ENCODE measurements at regions not wholly inside any gene's neighbourhood (a gene's known extent, or its start where the extent isn't known, plus 50 kb on each side); places are given as distances from the start of the nearest gene placed in this dataset.

GRCh38 chr1:8163039-8163438 lies 136.9 kb upstream of the ERRFI1 start:
- TF ChIP-seq Cebpa-rat (IDR thresholded peaks at IDR 0.05): no peak
- Histone ChIP-seq H3K27ac (no peak overlapping the region), H4K20me1 (no peaks in the 10 kb centered on the region), H3K27me3 (no peaks in the 10 kb centered on the region), H3K4me1 (no peaks in the 10 kb centered on the region), H3K4me3 (no peak overlapping the region), H3K4me2 (no peak overlapping the region), H3K9ac (no peak overlapping the region), H3K36me3 (no peaks in the 10 kb centered on the region), H3K9me3 (peaks cover 5% of the 10 kb centered on the region; the same call in 1 of the 2 replicates)

GRCh38 chr1:8162168-8162567 lies 136.1 kb upstream of the ERRFI1 start:
- Histone ChIP-seq H3K4me1 (no peaks in the 10 kb centered on the region), H3K36me3 (no peaks in the 10 kb centered on the region), H3K4me2 (no peak overlapping the region), H3K27ac (no peak overlapping the region), H4K20me1 (no peaks in the 10 kb centered on the region), H3K9me3 (peaks cover 5% of the 10 kb centered on the region; the same call in 1 of the 2 replicates), H3K27me3 (no peaks in the 10 kb centered on the region), H3K4me3 (no peak overlapping the region), H3K9ac (no peak overlapping the region)
- no peak for TF ChIP-seq Cebpa-rat (IDR thresholded peaks at IDR 0.05)

GRCh38 chr1:8161546-8162105 lies 135.5 kb upstream of the ERRFI1 start:
- Histone ChIP-seq H3K4me3 (no peak overlapping the region), H3K9ac (no peak overlapping the region), H3K27me3 (no peaks in the 10 kb centered on the region), H3K27ac (no peak overlapping the region), H4K20me1 (no peaks in the 10 kb centered on the region), H3K36me3 (no peaks in the 10 kb centered on the region), H3K9me3 (peaks cover 8% of the 10 kb centered on the region; the same call in 1 of the 2 replicates), H3K4me2 (no peak overlapping the region), H3K4me1 (no peaks in the 10 kb centered on the region)
- no peak for TF ChIP-seq Cebpa-rat (IDR thresholded peaks at IDR 0.05)

- H3K4me2 ChIP-seq: no peak overlapping the region
- H3K9me3 ChIP-seq: peaks cover 8% of the 10 kb centered on the region; the same call in 1 of the 2 replicates
Measured at GRCh38 chr1:8159470-8160024, 133.4 kb upstream of the ERRFI1 start.

GRCh38 chr1:8158995-8159394 lies 132.9 kb upstream of the ERRFI1 start:
- no peak overlapping the region for H3K4me2 ChIP-seq
- no peaks in the 10 kb centered on the region for H3K27me3 ChIP-seq
- 0 out of 2 replicates have a peak, but pooled peaks cover 5% of the 10 kb centered on the region for H3K4me1 ChIP-seq
- H3K9me3 ChIP-seq: peaks cover 10% of the 10 kb centered on the region
- H3K9ac ChIP-seq: no peak overlapping the region
- no peak overlapping the region for H3K27ac ChIP-seq
- H3K36me3 ChIP-seq: no peaks in the 10 kb centered on the region
- H4K20me1 ChIP-seq: no peaks in the 10 kb centered on the region
- TF ChIP-seq Cebpa-rat (IDR thresholded peaks at IDR 0.05): no peak
- no peak overlapping the region for H3K4me3 ChIP-seq

More at GRCh38 chr1:8159470-8160024, 133.4 kb upstream of the ERRFI1 start:
- Histone ChIP-seq H3K9ac (no peak overlapping the region), H3K36me3 (no peaks in the 10 kb centered on the region), H3K27me3 (no peaks in the 10 kb centered on the region), H3K4me1 (0 out of 2 replicates have a peak, but pooled peaks cover 5% of the 10 kb centered on the region), H4K20me1 (no peaks in the 10 kb centered on the region), H3K4me3 (no peak overlapping the region), H3K27ac (no peak overlapping the region)
- TF ChIP-seq Cebpa-rat (IDR thresholded peaks at IDR 0.05): no peak

GRCh38 chr1:8157765-8158164 lies 131.7 kb upstream of the ERRFI1 start:
- H3K4me2 ChIP-seq: no peak overlapping the region
- no peaks in the 10 kb centered on the region for H3K27me3 ChIP-seq
- H4K20me1 ChIP-seq: no peaks in the 10 kb centered on the region
- H3K9me3 ChIP-seq: peaks cover 23% of the 10 kb centered on the region
- no peaks in the 10 kb centered on the region for H3K36me3 ChIP-seq
- H3K4me1 ChIP-seq: peaks cover 8% of the 10 kb centered on the region
- no peak for TF ChIP-seq Cebpa-rat (IDR thresholded peaks at IDR 0.05)
- H3K9ac ChIP-seq: no peak overlapping the region
- H3K4me3 ChIP-seq: no peak overlapping the region
- no peak overlapping the region for H3K27ac ChIP-seq

- H3K9ac ChIP-seq: no peak overlapping the region
- H4K20me1 ChIP-seq: no peaks in the 10 kb centered on the region
- H3K36me3 ChIP-seq: no peaks in the 10 kb centered on the region
- H3K9me3 ChIP-seq: peaks cover 23% of the 10 kb centered on the region
- H3K27ac ChIP-seq: no peak overlapping the region
- no peak for TF ChIP-seq Cebpa-rat (IDR thresholded peaks at IDR 0.05)
- H3K4me1 ChIP-seq: peaks cover 11% of the 10 kb centered on the region
- H3K4me3 ChIP-seq: no peak overlapping the region
- H3K27me3 ChIP-seq: no peaks in the 10 kb centered on the region
- no peak overlapping the region for H3K4me2 ChIP-seq
Measured at GRCh38 chr1:8155528-8156186, 129.5 kb upstream of the ERRFI1 start.

GRCh38 chr1:8154621-8155052 lies 128.5 kb upstream of the ERRFI1 start:
- Histone ChIP-seq H3K27me3 (no peaks in the 10 kb centered on the region), H3K4me3 (no peak overlapping the region), H3K4me1 (peaks cover 15% of the 10 kb centered on the region), H4K20me1 (no peaks in the 10 kb centered on the region), H3K27ac (no peak overlapping the region), H3K9ac (no peak overlapping the region), H3K36me3 (no peaks in the 10 kb centered on the region), H3K4me2 (no peak overlapping the region), H3K9me3 (peaks cover 22% of the 10 kb centered on the region)
- no peak for TF ChIP-seq Cebpa-rat (IDR thresholded peaks at IDR 0.05)

GRCh38 chr1:8153961-8154360 lies 127.9 kb upstream of the ERRFI1 start:
- H3K9ac ChIP-seq: no peak overlapping the region
- TF ChIP-seq Cebpa-rat (IDR thresholded peaks at IDR 0.05): no peak
- H3K27ac ChIP-seq: no peak overlapping the region
- no peak overlapping the region for H3K4me3 ChIP-seq
- peaks cover 18% of the 10 kb centered on the region for H3K9me3 ChIP-seq
- H3K27me3 ChIP-seq: no peaks in the 10 kb centered on the region
- peaks cover 15% of the 10 kb centered on the region for H3K4me1 ChIP-seq
- H4K20me1 ChIP-seq: no peaks in the 10 kb centered on the region
- H3K4me2 ChIP-seq: no peak overlapping the region
- no peaks in the 10 kb centered on the region for H3K36me3 ChIP-seq

All from BLaER1 (cell line).